ENCODE measurements at regions not wholly inside any gene's neighbourhood (a gene's known extent, or its start where the extent isn't known, plus 50 kb on each side); places are given as distances from the start of the nearest gene placed in this dataset.

DNA sequence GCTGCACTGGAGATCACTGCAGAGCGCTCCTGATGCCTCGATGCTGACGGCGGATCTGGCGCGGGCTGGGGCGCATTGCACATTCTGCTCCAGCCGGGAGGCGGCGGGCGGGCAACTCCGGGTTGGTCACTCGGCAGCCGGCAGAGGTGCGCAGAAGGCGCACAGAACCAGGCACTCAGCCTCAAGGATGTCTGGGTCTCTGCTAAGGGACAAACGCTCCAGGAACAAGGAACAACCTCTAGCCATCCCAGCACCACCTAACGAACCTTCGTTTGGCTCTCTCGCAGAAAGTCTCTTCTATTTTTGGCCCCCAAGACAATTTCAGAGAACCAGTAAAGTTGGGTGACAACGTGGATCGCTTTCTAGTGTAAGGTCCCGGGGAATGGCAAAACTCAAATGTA is 254.6 kb downstream of the OTUD1 start:
- Mint-ChIP-seq H3K4me3 (no peak overlapping the region), H3K27ac (no peak overlapping the region), H3K4me1 (no peaks in the 10 kb centered on the region), H3K36me3 (no peaks in the 10 kb centered on the region), H3K27me3 (ENCODE audit: low read depth in 2 of 2) (peaks cover 17 to 22% of the 10 kb centered on the region in 2 donors), H3K9me3 (no peaks in the 10 kb centered on the region)
- DNase-seq (no peak), ATAC-seq (no peak)
- Histone ChIP-seq H3K27ac (ENCODE audit: low read length) (no peak overlapping the region), H3K36me3 (ENCODE audit: control insufficient read depth, insufficient read depth, low read length) (no peaks in the 10 kb centered on the region), H3K4me1 (ENCODE audit: control insufficient read depth, insufficient read depth, low read length) (peaks cover 2% of the 10 kb centered on the region), H3K27me3 (ENCODE audit: control insufficient read depth, insufficient read depth, low read length) (peaks cover 17% of the 10 kb centered on the region), H3K9me3 (ENCODE audit: control insufficient read depth, insufficient read depth, low read length) (no peaks in the 10 kb centered on the region), H3K4me3 (ENCODE audit: low read length) (no peak overlapping the region)
- intact Hi-C loops (cut with micrococcal nuclease): no loop called here
- no peak for TF ChIP-seq CTCF (IDR thresholded peaks at IDR 0.05)
- 6% methylated on average over 23 of the region's 23 CpGs for WGBS (ENCODE audit: insufficient coverage)

- no peaks in the 10 kb centered on the region for H3K9me3 Mint-ChIP-seq
- H3K27me3 Mint-ChIP-seq (ENCODE audit: low read depth in 2 of 2): peaks cover 17 to 23% of the 10 kb centered on the region in 2 donors
- Histone ChIP-seq H3K4me3 (ENCODE audit: low read length) (no peak overlapping the region), H3K27ac (ENCODE audit: low read length) (no peak overlapping the region), H3K4me1 (ENCODE audit: control insufficient read depth, insufficient read depth, low read length) (peaks cover 2% of the 10 kb centered on the region), H3K27me3 (ENCODE audit: control insufficient read depth, insufficient read depth, low read length) (peaks cover 17% of the 10 kb centered on the region), H3K36me3 (ENCODE audit: control insufficient read depth, insufficient read depth, low read length) (no peaks in the 10 kb centered on the region), H3K9me3 (ENCODE audit: control insufficient read depth, insufficient read depth, low read length) (no peaks in the 10 kb centered on the region)
- H3K27ac Mint-ChIP-seq: no peak overlapping the region
- DNase-seq (no peak), ATAC-seq (no peak)
- no peaks in the 10 kb centered on the region for H3K4me1 Mint-ChIP-seq
- WGBS (ENCODE audit: insufficient coverage): 5% methylated on average over 18 of the region's 18 CpGs
- H3K4me3 Mint-ChIP-seq: no peak overlapping the region
- no peak for TF ChIP-seq CTCF (IDR thresholded peaks at IDR 0.05)
- intact Hi-C loops (cut with micrococcal nuclease): no loop called here
- H3K36me3 Mint-ChIP-seq: no peaks in the 10 kb centered on the region
Observed at GRCh38 chr10:23693925-23694324, 255.1 kb downstream of the OTUD1 start.

DNA sequence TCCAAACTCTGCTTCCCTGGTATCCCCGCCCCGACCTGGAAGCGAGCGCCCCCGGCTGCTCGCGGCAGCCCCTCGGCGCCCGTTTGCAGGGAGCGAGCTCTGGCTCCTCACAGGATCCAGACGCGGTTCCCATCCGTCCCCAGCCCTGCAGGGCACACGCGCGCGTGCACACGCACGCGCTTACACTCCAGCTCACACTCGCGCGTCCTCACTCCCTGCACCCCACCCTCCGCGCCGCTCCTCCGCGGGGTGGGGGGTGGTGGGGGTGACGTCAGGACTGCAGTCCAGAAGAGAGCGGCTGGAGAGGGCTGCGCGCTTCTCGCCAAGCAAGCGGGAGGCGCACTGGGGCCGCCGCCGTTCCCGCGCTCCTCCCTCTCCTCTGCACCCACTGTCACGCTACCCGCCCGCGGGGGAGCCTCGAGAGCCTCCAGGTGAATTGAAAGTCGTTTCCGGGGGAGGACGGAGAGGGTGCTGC is 255.6 kb downstream of the OTUD1 start:
- H3K27me3 Mint-ChIP-seq (ENCODE audit: low read depth in 2 of 2): peaks cover 17 to 25% of the 10 kb centered on the region in 2 donors
- no peak overlapping the region for H3K27ac ChIP-seq (ENCODE audit: low read length)
- no peaks in the 10 kb centered on the region for H3K36me3 Mint-ChIP-seq
- peaks cover 17% of the 10 kb centered on the region for H3K27me3 ChIP-seq (ENCODE audit: control insufficient read depth, insufficient read depth, low read length)
- ATAC-seq (no peak), DNase-seq (no peak)
- intact Hi-C loops (cut with micrococcal nuclease): no loop called here
- no peaks in the 10 kb centered on the region for H3K4me1 Mint-ChIP-seq
- H3K27ac Mint-ChIP-seq: no peak overlapping the region
- H3K4me1 ChIP-seq (ENCODE audit: control insufficient read depth, insufficient read depth, low read length): peaks cover 2% of the 10 kb centered on the region
- WGBS (ENCODE audit: insufficient coverage): 1% methylated on average over 36 of the region's 49 CpGs
- H3K36me3 ChIP-seq (ENCODE audit: control insufficient read depth, insufficient read depth, low read length): no peaks in the 10 kb centered on the region
- no peaks in the 10 kb centered on the region for H3K9me3 Mint-ChIP-seq
- TF ChIP-seq CTCF (IDR thresholded peaks at IDR 0.05): no peak
- no peak overlapping the region for H3K4me3 Mint-ChIP-seq
- no peak overlapping the region for H3K4me3 ChIP-seq (ENCODE audit: low read length)
- H3K9me3 ChIP-seq (ENCODE audit: control insufficient read depth, insufficient read depth, low read length): no peaks in the 10 kb centered on the region

All from natural killer cell (primary cell).